Activated CD4-positive, alpha-beta T cell treated with anti-CD3 and anti-CD28 coated beads for 36 hours (primary cell): ENCODE measurements at regions not wholly inside any gene's neighbourhood (a gene's known extent, or its start where the extent isn't known, plus 50 kb on each side); places are given as distances from the start of the nearest gene placed in this dataset.
"Not testable (repeated sequence)": the region's sequence is repeated elsewhere in the genome, so short reads cannot be mapped to it uniquely, and the experiment has no call there.

ENCODE experiments used
- ATAC-seq: fragments of 200-7000 bp; cut with Tn5 transposase; one replicate; pipeline ENCODE4 v1.10.0; 2021; ENCODE audit warnings: mild to moderate bottlenecking, moderate library complexity
- CTCF ChIA-PET: fragments of 350-600 bp; sonication (Branson Sonifier 250); formaldehyde crosslinking; loops from one replicate; lab custom pipeline; 2021; ENCODE audit warnings: antibody characterized with exemption; lab: Charles Lee
- POLR2A ChIA-PET: fragments of 350-600 bp; sonication (Branson Sonifier 250); formaldehyde crosslinking; loops from one replicate; lab custom pipeline; 2021; ENCODE audit warnings: antibody characterized with exemption, inconsistent platforms; lab: Charles Lee
- DNase-seq: peaks from one replicate; pipeline ENCODE4 v3.0.0-alpha.2; 2020
- H3K27ac Mint-ChIP-seq: one replicate; pipeline ENCODE4 v1.8.0; 2021; ENCODE audit warnings: mixed read lengths
- H3K27me3 Mint-ChIP-seq: one replicate; pipeline ENCODE4 v1.8.0; 2021; ENCODE audit warnings: mixed read lengths
- H3K36me3 Mint-ChIP-seq: one replicate; pipeline ENCODE4 v1.8.0; 2021; ENCODE audit warnings: low read depth, mixed read lengths
- H3K4me1 Mint-ChIP-seq: one replicate; pipeline ENCODE4 v1.8.0; 2021; ENCODE audit warnings: mixed read lengths
- H3K4me3 Mint-ChIP-seq: one replicate; pipeline ENCODE4 v1.8.0; 2021; ENCODE audit warnings: mild to moderate bottlenecking, moderate library complexity, mixed read lengths
- H3K9me3 Mint-ChIP-seq: one replicate; pipeline ENCODE4 v1.8.0; 2021; ENCODE audit warnings: low read depth, mixed read lengths
- intact Hi-C, 2 experiments: fragments of 100-400 bp; cut with DNase I in 1 of 2; cut with micrococcal nuclease in 1 of 2; formaldehyde crosslinking; loops; one replicate each; pipeline versions ENCODE4 v1.14.2 to v1.15.1; 2022 to 2024; cut with DNase I, micrococcal nuclease

- ChIA-PET CTCF (no interaction called here), POLR2A (no interaction called here)
- intact Hi-C loops, result no loop called here
Measured at GRCh38 chr7:19567011-19567410, 141.8 kb downstream of the POLR1F start.

DNA sequence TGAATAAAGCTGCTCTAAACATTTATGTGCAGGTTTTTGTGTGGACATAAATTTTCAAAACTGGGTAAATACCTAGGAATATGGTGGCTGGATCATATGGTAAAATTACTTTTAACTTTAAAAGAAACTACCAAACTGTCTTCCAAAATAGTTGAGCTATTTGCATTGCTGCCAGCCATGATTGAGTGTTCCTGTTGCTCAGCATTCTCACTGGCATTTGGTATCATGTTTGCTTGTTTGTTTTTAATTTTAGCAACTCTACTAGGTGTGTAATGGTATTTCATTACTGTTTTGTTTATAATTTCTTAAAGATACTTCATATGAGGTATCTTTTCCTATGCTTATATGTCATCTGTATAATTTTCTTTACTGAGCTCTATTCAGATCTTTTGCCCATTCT is 143.2 kb downstream of the POLR1F start:
- H3K27ac Mint-ChIP-seq, result no peak overlapping the region
- no peaks in the 10 kb centered on the region for H3K27me3 Mint-ChIP-seq
- H3K36me3 Mint-ChIP-seq, result no peaks in the 10 kb centered on the region
- ATAC-seq, result no peak
- no peaks in the 10 kb centered on the region for H3K4me1 Mint-ChIP-seq
- CTCF ChIA-PET, result no interaction called here
- DNase-seq, result no peak
- H3K4me3 Mint-ChIP-seq, result no peak overlapping the region
- POLR2A ChIA-PET, result no interaction called here
- intact Hi-C loops, result no loop called here
- H3K9me3 Mint-ChIP-seq, result peaks cover 3% of the 10 kb centered on the region

More at GRCh38 chr7:19567011-19567410, 141.8 kb downstream of the POLR1F start:
- Mint-ChIP-seq H3K36me3 (no peaks in the 10 kb centered on the region), H3K4me1 (no peaks in the 10 kb centered on the region), H3K27ac (no peak overlapping the region), H3K27me3 (no peaks in the 10 kb centered on the region), H3K9me3 (no peaks in the 10 kb centered on the region), H3K4me3 (no peak overlapping the region)
- no peak for ATAC-seq
- no peak for DNase-seq

- Mint-ChIP-seq H3K27me3 (no peaks in the 10 kb centered on the region), H3K4me3 (no peak overlapping the region), H3K27ac (no peak overlapping the region), H3K4me1 (no peaks in the 10 kb centered on the region), H3K9me3 (peaks cover 3% of the 10 kb centered on the region), H3K36me3 (no peaks in the 10 kb centered on the region)
- intact Hi-C loops, result no loop called here
- CTCF ChIA-PET, result interaction anchor here (0.7 kb wide), 1 partner anchor 20 kb away, joined by 3 read pairs; no protein-coding TSS in a partner anchor
- POLR2A ChIA-PET, result no interaction called here
- DNase-seq, result no peak
- ATAC-seq, result no peak
Measured at GRCh38 chr7:19561121-19561805, 147.6 kb downstream of the POLR1F start.

GRCh38 chr7:19560111-19560883 is 148.5 kb downstream of the POLR1F start:
- POLR2A ChIA-PET, result no interaction called here
- Mint-ChIP-seq H3K36me3 (no peaks in the 10 kb centered on the region), H3K27ac (no peak overlapping the region), H3K4me1 (no peaks in the 10 kb centered on the region), H3K9me3 (peaks cover 3% of the 10 kb centered on the region), H3K4me3 (no peak overlapping the region), H3K27me3 (no peaks in the 10 kb centered on the region)
- CTCF ChIA-PET, result no interaction called here
- ATAC-seq, result no peak
- DNase-seq, result no peak
- intact Hi-C loops, result no loop called here

GRCh38 chr7:19558527-19558926 is 150.3 kb downstream of the POLR1F start:
- Mint-ChIP-seq H3K4me1 (no peaks in the 10 kb centered on the region), H3K27ac (no peak overlapping the region), H3K9me3 (peaks cover 3% of the 10 kb centered on the region), H3K27me3 (no peaks in the 10 kb centered on the region), H3K36me3 (no peaks in the 10 kb centered on the region), H3K4me3 (no peak overlapping the region)
- ATAC-seq, result no peak
- CTCF ChIA-PET, result no interaction called here
- intact Hi-C loops, result loop anchor here in 1 of 2 experiments (10.0 kb wide), 1 partner anchor 56 kb away; no protein-coding TSS in a partner anchor
- POLR2A ChIA-PET, result no interaction called here
- no peak for DNase-seq

DNA sequence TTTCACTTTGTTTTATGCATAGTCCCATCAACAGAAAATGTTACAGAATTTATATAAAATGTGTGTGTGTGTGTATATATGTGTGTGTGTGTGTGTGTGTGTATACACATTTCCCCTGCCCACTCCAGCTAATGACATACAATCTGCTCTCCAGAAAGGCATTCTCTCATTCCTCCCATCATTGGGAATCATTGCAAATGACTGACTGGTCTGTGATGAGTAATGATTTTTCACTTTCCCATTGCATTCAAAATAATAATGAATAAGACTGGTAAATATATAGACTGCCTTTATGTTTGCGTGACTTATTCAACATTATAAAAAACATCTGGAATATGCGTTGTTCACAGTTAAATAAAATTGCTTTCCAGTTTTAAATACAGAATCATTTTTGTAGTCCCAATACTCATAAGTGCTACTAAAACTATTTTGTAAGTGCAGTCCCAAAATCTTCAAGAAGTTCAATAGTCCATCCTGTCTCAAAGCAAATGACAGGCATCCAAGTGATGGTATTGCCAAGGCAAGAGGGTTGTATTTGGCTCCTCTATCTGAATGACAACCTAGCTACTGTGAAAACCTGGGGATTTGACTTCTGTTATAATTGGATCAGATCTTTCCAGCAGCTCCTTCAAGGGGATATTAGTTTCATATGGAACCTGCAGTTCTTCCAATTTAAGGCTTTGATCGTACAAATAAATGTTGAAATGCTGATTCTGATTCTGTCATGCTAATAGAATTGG is 150.9 kb downstream of the POLR1F start:
- Mint-ChIP-seq H3K4me1 (no peaks in the 10 kb centered on the region), H3K9me3 (peaks cover 3% of the 10 kb centered on the region), H3K4me3 (no peak overlapping the region), H3K36me3 (no peaks in the 10 kb centered on the region), H3K27me3 (no peaks in the 10 kb centered on the region), H3K27ac (no peak overlapping the region)
- ATAC-seq (no peak), DNase-seq (no peak)
- POLR2A ChIA-PET, result no interaction called here
- intact Hi-C loops, result loop anchor here in 1 of 2 experiments (10.0 kb wide), 1 partner anchor 57 kb away; no protein-coding TSS in a partner anchor
- CTCF ChIA-PET, result no interaction called here

DNA sequence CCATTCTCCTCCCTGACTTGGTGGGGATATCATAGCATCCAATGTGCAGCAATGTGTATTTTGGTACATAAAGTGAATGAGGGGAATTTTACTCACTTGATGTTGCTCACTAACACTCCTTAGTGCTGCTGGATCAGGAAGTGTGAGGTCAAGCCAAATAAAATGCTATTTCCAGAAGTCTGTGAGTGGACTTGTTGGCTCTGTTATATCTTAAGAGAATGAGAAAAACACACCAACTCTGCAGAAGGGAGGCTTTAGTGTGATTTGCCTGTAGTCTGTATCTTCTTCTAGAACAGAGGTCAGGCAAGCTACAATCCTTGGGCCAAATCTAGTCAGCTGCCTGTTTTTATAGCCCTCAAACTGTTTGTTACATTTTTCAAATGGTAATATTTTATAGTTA is 154.3 kb downstream of the POLR1F start:
- DNase-seq, result no peak
- Mint-ChIP-seq H3K4me3 (no peak overlapping the region), H3K9me3 (peaks cover 1% of the 10 kb centered on the region), H3K36me3 (no peaks in the 10 kb centered on the region), H3K4me1 (no peaks in the 10 kb centered on the region), H3K27me3 (no peaks in the 10 kb centered on the region), H3K27ac (no peak overlapping the region)
- ATAC-seq, result no peak
- CTCF ChIA-PET, result interaction anchor here (1.0 kb wide), 1 partner anchor 1197 kb away, joined by 3 read pairs; no protein-coding TSS in a partner anchor
- intact Hi-C loops, result loop anchor here in 1 of 2 experiments (10.0 kb wide), 1 partner anchor 60 kb away; no protein-coding TSS in a partner anchor
- POLR2A ChIA-PET, result no interaction called here

- Mint-ChIP-seq H3K36me3 (no peaks in the 10 kb centered on the region), H3K4me1 (no peaks in the 10 kb centered on the region), H3K4me3 (no peak overlapping the region), H3K27me3 (no peaks in the 10 kb centered on the region), H3K9me3 (peaks cover 1% of the 10 kb centered on the region), H3K27ac (no peak overlapping the region)
- ATAC-seq (no peak), DNase-seq (no peak)
- ChIA-PET POLR2A (no interaction called here), CTCF (no interaction called here)
- intact Hi-C loops, result loop anchor here in 1 of 2 experiments (10.0 kb wide), 1 partner anchor 62 kb away; no protein-coding TSS in a partner anchor
Measured at GRCh38 chr7:19552576-19552975, 156.3 kb downstream of the POLR1F start.

DNA sequence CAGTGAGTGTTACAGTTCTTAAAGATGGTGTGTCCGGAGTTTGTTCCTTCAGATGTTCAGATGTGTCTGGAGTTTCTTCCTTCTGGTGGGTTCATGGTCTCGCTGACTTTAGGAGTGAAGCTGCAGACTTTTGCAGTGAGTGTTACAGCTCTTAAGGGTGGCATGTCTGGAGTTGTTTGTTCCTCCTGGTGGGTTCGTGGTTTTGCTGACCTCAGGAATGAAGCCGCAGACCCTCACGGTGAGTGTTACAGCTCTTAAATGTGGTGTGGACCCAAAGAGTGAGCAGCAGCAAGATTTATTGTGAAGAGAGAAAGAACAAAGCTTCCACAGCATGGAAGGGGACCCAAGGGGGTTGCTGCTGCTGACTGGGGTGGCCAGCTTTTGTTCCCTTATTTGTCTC is 159.6 kb downstream of the POLR1F start:
- CTCF ChIA-PET, result interaction anchor here (0.6 to 1.1 kb wide), 2 partner anchors 639 to 1241 kb away, joined by 3 read pairs; no protein-coding TSS in a partner anchor
- H3K27ac Mint-ChIP-seq, H3K36me3 Mint-ChIP-seq, POLR2A ChIA-PET, H3K4me1 Mint-ChIP-seq, ATAC-seq, H3K4me3 Mint-ChIP-seq, H3K27me3 Mint-ChIP-seq, DNase-seq, intact Hi-C loops, H3K9me3 Mint-ChIP-seq: not testable (repeated sequence)

DNA sequence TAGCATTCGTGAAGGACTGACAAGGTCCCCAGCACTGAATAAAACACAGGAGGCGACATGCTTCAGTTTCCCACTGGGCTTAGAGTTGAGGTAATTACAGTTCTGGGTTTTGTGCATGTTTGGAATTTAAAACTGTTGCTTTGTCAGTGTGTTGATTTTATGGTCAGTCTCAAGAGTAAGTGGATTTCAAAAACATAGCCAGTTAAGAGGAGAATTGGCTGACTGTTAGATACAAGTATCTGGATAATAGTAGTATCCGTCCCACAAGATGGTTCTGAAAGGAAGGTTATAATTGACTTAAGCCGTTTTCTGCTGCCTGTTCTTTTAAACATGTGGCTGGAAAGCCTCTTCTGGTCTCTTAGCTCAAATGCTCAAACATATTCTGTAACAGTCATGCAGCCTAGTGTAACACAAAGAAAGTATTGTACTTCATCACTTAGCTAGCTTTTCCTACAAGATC is 170.9 kb downstream of the POLR1F start:
- intact Hi-C loops, result no loop called here

DNA sequence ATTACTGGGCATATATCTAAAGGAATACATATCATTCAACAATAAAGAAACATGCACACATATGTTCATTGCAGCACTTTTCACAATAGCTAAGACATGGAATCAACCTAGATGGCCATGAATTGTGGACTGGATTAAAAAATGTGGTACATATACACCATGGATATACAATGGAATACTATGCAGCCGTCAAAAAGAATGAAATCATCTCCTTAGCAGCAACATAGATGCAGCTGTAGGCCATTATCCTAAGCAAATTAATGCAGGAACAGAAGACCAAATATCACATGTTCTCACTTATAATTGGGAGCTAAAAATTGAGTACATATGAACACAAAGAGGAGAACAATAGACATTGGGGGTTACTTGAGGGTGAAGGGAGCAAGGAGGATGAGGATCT is 175.6 kb downstream of the POLR1F start:
- peaks cover 8% of the 10 kb centered on the region for H3K9me3 Mint-ChIP-seq
- H3K27ac Mint-ChIP-seq, result no peak overlapping the region
- intact Hi-C loops, result no loop called here
- no peaks in the 10 kb centered on the region for H3K4me1 Mint-ChIP-seq
- no peaks in the 10 kb centered on the region for H3K27me3 Mint-ChIP-seq
- no peaks in the 10 kb centered on the region for H3K36me3 Mint-ChIP-seq
- no peak for ATAC-seq
- POLR2A ChIA-PET, result no interaction called here
- no peak overlapping the region for H3K4me3 Mint-ChIP-seq
- DNase-seq, result no peak
- CTCF ChIA-PET, result no interaction called here

More for the DNA sequence above, 170.9 kb downstream of the POLR1F start:
- Mint-ChIP-seq H3K9me3 (peaks cover 5% of the 10 kb centered on the region), H3K36me3 (no peaks in the 10 kb centered on the region), H3K27me3 (no peaks in the 10 kb centered on the region), H3K4me3 (no peak overlapping the region), H3K4me1 (no peaks in the 10 kb centered on the region), H3K27ac (no peak overlapping the region)
- DNase-seq (no peak), ATAC-seq (no peak)
- ChIA-PET POLR2A (no interaction called here), CTCF (no interaction called here)
